Upper lobe of left lung (tissue), 6 donors: ENCODE measurements at regions not wholly inside any gene's neighbourhood (a gene's known extent, or its start where the extent isn't known, plus 50 kb on each side); places are given as distances from the start of the nearest gene placed in this dataset.

Source experiments
- ATAC-seq, 2 donors: fragments of 200-7000 bp; cut with Tn5 transposase; one replicate each; pipeline ENCODE4 v1.9.1; 2022; ENCODE audit warnings: mild to moderate bottlenecking in 2 of 2, moderate library complexity in 2 of 2; ENCODE audit not compliant: low FRiP score in 2 of 2
- DNase-seq, 2 donors: peaks; one replicate each; pipeline ENCODE4 v3.0.0-alpha.2; 2019 to 2020
- H3K27ac ChIP-seq, 4 donors: fragments of 200-600 bp; sonication (generic); one replicate each; pipeline ENCODE4 v1.5.1; 2016 to 2019
- H3K27me3 ChIP-seq, 4 donors: fragments of 200-600 bp; sonication (generic); one replicate each; pipeline ENCODE4 v1.5.1; 2017 to 2019
- H3K36me3 ChIP-seq, 4 donors: fragments of 200-600 bp; sonication (generic); one replicate each; pipeline ENCODE4 v1.5.1; 2016 to 2019
- H3K4me1 ChIP-seq, 4 donors: fragments of 200-600 bp; sonication (generic); one replicate each; pipeline ENCODE4 v1.5.1; 2018 to 2019
- H3K4me3 ChIP-seq, 4 donors: fragments of 200-600 bp; sonication (generic); one replicate each; pipeline ENCODE4 v1.5.1; 2017 to 2019; ENCODE audit warnings: mild to moderate bottlenecking in 2 of 4, moderate library complexity in 1 of 4
- H3K9me3 ChIP-seq, 4 donors: fragments of 200-600 bp; sonication (generic); one replicate each; pipeline ENCODE4 v1.5.1; 2018 to 2019
- CTCF ChIP-seq, 6 experiments: fragments of 450-650 bp in 4 of 6; fragments of 200-600 bp in 2 of 6; sonication (generic) in 2 of 6; IDR thresholded peaks; one replicate each; pipeline ENCODE4 v1.5.1; 2016 to 2019; ENCODE audit warnings: antibody characterized with exemption in 6 of 6
- EP300 ChIP-seq, 4 donors: sonication (generic); formaldehyde crosslinking; IDR thresholded peaks; one replicate each; pipeline ENCODE4 v1.5.1; 2017; ENCODE audit warnings: antibody characterized with exemption in 4 of 4, control low read depth in 2 of 4
- POLR2A ChIP-seq, 4 donors: fragments of 450-650 bp; IDR thresholded peaks; one replicate each; pipeline ENCODE4 v1.5.1; 2016 to 2017; ENCODE audit warnings: antibody characterized with exemption in 4 of 4, mild to moderate bottlenecking in 2 of 4
- POLR2AphosphoS5 ChIP-seq, 2 donors: sonication (generic); formaldehyde crosslinking; IDR thresholded peaks; one replicate each; pipeline ENCODE4 v1.5.1; 2017; ENCODE audit warnings: antibody characterized with exemption in 2 of 2
- WGBS, 2 donors: methylation state at CpG; one replicate each; pipeline ENCODE4 v1.1.5; 2017 to 2018; 5-methylcytosine and 5-hydroxymethylcytosine counted together
- donor health status: DM: no; HTN: no; CAD: no; lungs with moderate emphysema.
- donor health status: DM: no; HTN: yes; CAD: no; lungs with severe emphysema.

- peaks cover 0 to 10% (median 8%) of the 10 kb centered on the region in 4 donors for H3K4me1 ChIP-seq
- no peaks in the 10 kb centered on the region for H3K9me3 ChIP-seq
- 79 to 81% methylated on average over 3 to 7 of the region's 7 CpGs for WGBS, 2 donors
- H3K36me3 ChIP-seq: no peaks in the 10 kb centered on the region
- DNase-seq (no peak), ATAC-seq (peak in 1 of 2 donors; percentile 46)
- no peak overlapping the region for H3K4me3 ChIP-seq
- TF ChIP-seq EP300 (IDR thresholded peaks at IDR 0.05) (no peak), POLR2AphosphoS5 (IDR thresholded peaks at IDR 0.05) (no peak), CTCF (IDR thresholded peaks at IDR 0.05) (no peak), POLR2A (IDR thresholded peaks at IDR 0.05) (no peak)
- no peak overlapping the region for H3K27ac ChIP-seq
- no peaks in the 10 kb centered on the region for H3K27me3 ChIP-seq
Measured at GRCh38 chr15:93180128-93180527, 91.1 kb upstream of the RGMA start.

- Histone ChIP-seq H3K4me3 (no peak overlapping the region), H3K27me3 (no peaks in the 10 kb centered on the region), H3K27ac (no peak overlapping the region), H3K9me3 (no peaks in the 10 kb centered on the region), H3K36me3 (no peaks in the 10 kb centered on the region), H3K4me1 (peaks cover 0 to 10% (median 8%) of the 10 kb centered on the region in 4 donors)
- WGBS, 2 donors: 60 to 74% methylated on average over 17 of the region's 17 CpGs
- TF ChIP-seq EP300 (IDR thresholded peaks at IDR 0.05) (no peak), POLR2AphosphoS5 (IDR thresholded peaks at IDR 0.05) (no peak), POLR2A (IDR thresholded peaks at IDR 0.05) (no peak), CTCF (IDR thresholded peaks at IDR 0.05) (no peak)
- no peak for ATAC-seq
- no peak for DNase-seq
Measured at GRCh38 chr15:93179700-93180102, 90.7 kb upstream of the RGMA start.

- DNase-seq: peak; percentile 54 to 65
- Histone ChIP-seq H3K4me1 (peaks cover 0 to 10% (median 8%) of the 10 kb centered on the region in 4 donors), H3K27ac (no peak overlapping the region), H3K4me3 (no peak overlapping the region), H3K27me3 (no peaks in the 10 kb centered on the region), H3K36me3 (no peaks in the 10 kb centered on the region), H3K9me3 (no peaks in the 10 kb centered on the region)
- 18 to 31% methylated on average over 14 to 15 of the region's 15 CpGs for WGBS, 2 donors
- peak; percentile 7 to 74 for ATAC-seq
- no peak for TF ChIP-seq POLR2A (IDR thresholded peaks at IDR 0.05)
- no peak for TF ChIP-seq EP300 (IDR thresholded peaks at IDR 0.05)
- TF ChIP-seq POLR2AphosphoS5 (IDR thresholded peaks at IDR 0.05): no peak
- TF ChIP-seq CTCF (IDR thresholded peaks at IDR 0.05): no peak
Measured at GRCh38 chr15:93179072-93179471, 90.1 kb upstream of the RGMA start.

- H3K27ac ChIP-seq: no peak overlapping the region
- no peak for ATAC-seq
- no peaks in the 10 kb centered on the region for H3K9me3 ChIP-seq
- H3K4me1 ChIP-seq: peaks cover 0 to 10% (median 8%) of the 10 kb centered on the region in 4 donors
- DNase-seq: no peak
- WGBS, 2 donors: 87 to 89% methylated on average over 8 of the region's 8 CpGs
- H3K36me3 ChIP-seq: no peaks in the 10 kb centered on the region
- TF ChIP-seq POLR2A (IDR thresholded peaks at IDR 0.05): no peak
- no peak for TF ChIP-seq POLR2AphosphoS5 (IDR thresholded peaks at IDR 0.05)
- TF ChIP-seq CTCF (IDR thresholded peaks at IDR 0.05): no peak
- TF ChIP-seq EP300 (IDR thresholded peaks at IDR 0.05): no peak
- H3K4me3 ChIP-seq: no peak overlapping the region
- H3K27me3 ChIP-seq: no peaks in the 10 kb centered on the region
Measured at GRCh38 chr15:93178371-93178770, 89.4 kb upstream of the RGMA start.

GRCh38 chr15:93176065-93176464 is 87.1 kb upstream of the RGMA start:
- WGBS, 2 donors: 77 to 79% methylated on average over 4 of the region's 4 CpGs
- Histone ChIP-seq H3K27me3 (no peaks in the 10 kb centered on the region), H3K4me3 (no peak overlapping the region), H3K9me3 (no peaks in the 10 kb centered on the region), H3K27ac (no peak overlapping the region), H3K4me1 (peaks cover 0 to 10% (median 8%) of the 10 kb centered on the region in 4 donors), H3K36me3 (no peaks in the 10 kb centered on the region)
- TF ChIP-seq POLR2AphosphoS5 (IDR thresholded peaks at IDR 0.05): no peak
- no peak for TF ChIP-seq CTCF (IDR thresholded peaks at IDR 0.05)
- TF ChIP-seq POLR2A (IDR thresholded peaks at IDR 0.05): no peak
- no peak for TF ChIP-seq EP300 (IDR thresholded peaks at IDR 0.05)
- DNase-seq: no peak
- no peak for ATAC-seq
